Kidney glomerular epithelial cell (primary cell): ENCODE measurements at regions not wholly inside any gene's neighbourhood (a gene's known extent, or its start where the extent isn't known, plus 50 kb on each side); places are given as distances from the start of the nearest gene placed in this dataset.

Experiments
- DNase-seq: peaks from one replicate; lab custom pipeline; 2025; lab: John Stamatoyannopoulos, UW

DNA sequence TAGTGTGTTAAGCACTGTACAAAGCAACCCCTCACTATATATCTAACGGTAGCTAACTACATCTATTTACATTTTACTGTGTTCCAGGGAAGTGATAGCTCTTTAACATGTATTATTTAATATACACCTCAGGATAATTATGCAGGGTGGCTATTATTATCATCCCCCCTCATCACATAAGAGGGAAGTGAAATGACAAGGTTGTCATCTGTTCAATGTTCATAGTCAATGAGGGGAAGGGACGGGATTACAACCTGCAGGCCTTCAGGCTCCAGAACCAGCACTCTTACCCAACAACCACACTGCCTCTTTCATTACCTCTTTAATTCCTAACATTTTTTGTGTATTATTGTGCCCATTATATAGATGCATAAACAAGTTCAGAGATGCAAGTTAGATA, 238.7 kb upstream of the ANO3 start:
- no peak for DNase-seq

DNA sequence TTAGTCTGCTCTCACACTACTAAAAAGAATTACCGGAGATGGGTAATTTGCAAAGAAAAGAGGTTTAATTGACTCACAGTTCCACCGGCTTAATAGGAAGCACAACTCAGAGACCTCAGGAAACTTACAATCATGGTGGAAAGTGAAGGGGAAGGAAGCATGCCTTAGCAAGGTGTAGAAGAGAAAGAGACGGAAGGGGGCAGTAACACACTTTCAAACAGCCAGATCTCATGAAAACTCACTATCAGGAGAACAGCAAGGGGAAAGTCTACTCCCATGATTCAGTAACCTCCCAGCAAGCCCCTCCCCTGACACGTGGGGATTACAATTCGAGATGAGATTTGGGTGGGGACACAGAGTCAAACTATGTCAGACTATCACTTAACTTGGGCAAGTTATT, 236.6 kb upstream of the ANO3 start:
- no peak for DNase-seq

DNA sequence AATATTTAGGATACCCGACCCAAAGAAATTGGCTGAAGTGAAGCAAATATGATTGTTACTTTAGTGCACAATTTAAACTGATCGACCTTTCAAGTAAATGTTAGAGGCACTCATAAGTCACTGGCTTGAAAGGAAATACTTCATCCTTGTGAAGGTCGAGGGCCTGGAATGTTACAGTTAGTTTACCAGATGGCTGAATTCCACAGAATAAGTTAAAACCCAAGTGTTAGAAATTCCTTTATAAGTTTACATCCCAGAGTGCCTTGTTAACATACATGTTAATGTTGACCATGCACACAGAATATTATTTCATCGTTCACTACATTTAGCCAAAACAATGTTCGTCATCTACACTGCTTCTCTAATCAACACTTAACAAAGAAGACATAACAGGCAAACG, 235.5 kb upstream of the ANO3 start:
- DNase-seq = no peak

DNA sequence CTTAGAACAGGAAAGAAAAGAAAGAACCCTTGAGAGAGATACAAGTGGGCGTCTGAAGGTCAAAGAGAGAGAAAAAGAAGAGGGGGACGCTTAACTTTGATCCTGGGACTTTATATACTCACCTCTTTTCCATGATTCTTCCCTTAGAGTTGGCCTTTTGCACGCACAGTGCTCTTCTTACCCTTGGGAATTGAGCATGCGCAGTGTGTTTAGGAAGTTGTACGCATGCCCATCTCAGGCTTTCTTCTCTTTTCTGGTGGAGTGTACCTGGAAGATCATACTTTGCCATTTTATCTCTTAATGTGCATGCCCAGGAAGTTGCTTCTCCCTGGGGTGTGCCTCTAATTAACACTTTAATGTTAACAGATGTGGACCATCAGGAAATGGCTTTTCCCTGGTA, 229.6 kb upstream of the ANO3 start:
- no peak for DNase-seq

DNA sequence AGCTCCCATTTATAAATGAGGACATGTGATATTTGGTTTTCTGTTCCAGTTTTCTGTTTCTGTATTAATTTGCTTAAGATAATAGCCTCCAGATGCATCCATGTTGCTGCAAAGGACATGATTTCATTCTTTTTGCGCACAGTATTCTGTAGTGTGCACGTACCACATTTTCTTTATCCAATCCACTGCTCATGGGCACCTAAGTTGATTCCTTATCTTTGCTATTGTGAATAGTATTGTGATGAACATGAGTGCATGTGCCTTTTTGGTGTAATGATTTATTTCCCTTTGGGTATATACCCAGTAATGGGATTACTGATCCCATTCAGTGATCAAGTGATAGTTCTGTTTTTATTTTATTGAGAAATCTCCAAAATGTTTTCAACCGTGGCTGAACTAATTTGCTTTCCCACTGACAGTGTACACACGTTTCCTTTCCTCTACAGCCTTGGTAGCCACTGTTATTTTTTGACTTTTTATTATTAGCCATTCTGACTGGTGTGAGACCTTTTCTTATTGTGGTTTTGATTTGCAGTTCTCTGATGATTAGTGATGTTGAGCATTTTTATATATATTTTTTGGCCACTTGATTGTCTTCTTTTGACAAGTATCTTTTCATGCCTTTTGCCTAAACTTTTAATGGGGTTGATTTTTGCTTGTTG, 226.0 kb upstream of the ANO3 start:
- DNase-seq = no peak

DNA sequence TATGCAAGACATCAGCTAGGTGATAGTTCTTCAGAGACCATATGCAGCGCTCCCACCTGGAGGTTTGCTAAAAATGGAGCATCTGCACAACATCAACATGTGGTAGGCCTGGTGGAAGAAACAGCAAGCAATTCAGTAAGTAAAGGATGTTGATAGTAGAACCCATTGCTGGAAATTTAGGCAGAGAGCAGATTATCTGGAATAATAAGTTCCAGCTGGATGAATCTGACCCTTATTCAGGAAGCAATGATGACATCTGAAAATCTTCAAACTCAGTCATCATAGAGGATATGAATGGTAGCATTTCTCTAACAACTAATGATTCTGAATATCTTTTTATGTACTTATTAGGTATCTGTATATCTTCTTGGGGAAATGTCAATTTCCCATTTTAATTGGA, 225.2 kb upstream of the ANO3 start:
- no peak for DNase-seq

DNA sequence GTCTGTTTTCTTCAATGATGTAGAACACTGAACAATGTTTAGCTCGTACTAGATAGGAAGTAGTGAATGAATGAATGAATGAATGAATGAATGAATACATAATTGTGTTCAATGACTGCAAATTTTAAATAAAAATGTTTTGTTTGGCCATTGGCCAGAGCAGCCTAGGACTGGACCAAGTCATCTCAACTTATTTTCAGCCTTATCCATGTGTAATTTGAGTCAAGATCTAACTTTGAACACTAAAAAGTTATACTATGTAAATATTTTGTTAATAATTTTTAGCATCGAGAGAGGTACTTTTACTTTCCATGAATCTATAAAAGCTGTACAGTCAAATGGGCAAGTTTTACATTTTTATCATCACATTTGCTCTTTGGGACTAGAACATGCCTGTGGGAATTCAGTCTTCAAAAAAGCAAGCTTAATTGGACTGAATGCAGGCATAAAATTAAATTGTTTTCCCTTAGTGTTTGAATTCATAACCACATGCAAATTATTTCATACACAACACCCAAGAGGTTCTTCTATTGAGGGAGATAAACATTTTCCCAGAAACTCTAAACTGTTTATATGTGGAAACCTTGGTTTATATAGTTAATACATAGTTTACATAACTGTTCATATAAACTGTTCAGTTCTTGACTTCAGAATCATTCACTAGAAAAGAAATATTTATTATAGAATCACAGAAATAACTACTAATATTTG, 222.1 kb upstream of the ANO3 start:
- no peak for DNase-seq

DNA sequence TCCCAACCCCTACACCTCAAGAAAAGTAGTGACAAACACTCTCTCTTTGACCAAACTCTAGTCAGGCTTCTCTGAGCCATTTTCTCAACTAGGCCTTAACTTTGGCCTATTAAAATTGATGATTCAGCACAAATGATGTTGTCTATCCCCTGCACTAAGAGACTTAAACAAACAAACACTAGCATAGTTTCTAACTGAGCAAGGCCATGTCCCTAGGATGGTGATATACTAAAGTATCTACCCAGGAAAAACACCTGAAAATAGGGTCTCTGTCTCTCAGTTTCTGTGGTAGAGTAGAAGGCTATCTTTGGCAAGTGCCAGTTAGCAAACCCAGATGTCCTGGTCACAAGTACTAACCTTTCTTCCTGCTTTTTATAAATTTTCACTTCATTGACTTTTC, 219.7 kb upstream of the ANO3 start:
- DNase-seq = no peak

DNA sequence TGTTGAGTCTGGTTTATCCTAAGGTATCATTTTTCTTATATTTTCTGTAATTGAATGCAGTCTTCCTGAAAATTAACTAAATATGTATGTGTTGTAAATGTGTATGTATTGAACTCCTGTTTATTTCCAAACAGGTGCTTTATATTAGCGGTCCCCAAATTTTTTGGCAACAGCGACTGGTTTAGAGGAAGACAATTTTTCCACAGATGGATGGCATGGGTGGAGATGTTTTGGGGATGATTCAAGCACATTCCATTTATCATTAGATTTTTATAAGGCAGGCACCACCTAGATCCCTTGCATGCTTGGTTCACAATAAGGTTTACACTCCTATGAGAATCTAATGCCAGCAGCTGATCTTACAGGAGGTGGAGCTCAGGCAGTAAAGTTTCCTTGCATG, 210.5 kb upstream of the ANO3 start:
- no peak for DNase-seq

DNA sequence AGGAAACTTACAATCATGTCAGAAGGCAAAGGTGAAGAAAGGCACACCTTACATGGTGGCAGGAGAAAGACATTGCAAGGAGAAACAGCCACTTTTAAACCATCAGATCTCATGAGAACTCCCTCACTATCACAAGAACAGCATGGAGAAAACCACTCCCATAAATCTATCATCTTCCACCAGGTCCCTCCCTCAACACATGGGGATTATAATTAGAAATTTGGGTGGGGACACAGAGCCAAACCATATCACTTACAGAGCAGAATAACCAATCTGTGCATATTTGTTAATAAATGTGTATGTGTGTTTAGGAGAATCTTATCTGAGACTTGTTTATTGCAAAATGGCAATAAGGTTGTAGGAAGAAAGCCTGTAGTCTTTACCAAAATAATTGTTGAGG, 205.2 kb upstream of the ANO3 start:
- no peak for DNase-seq

DNA sequence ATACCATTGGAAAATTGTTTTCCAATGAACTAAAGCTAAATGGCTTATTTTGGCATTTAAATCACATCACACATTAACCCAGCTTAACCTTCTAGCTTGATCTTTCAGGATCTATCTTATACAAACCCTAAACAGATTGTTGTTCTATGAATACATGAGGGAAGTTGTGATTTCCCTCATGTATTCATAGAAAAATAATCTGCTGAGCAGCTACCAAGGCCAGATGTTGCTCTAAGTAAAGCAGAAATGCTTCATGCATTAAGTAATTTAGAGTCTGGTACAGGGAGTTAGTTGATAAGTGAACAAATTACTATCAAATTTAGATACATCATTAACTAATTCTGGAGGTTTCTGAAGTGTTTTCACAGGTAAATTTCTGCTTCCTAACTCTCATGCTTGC, 204.6 kb upstream of the ANO3 start:
- DNase-seq = no peak

DNA sequence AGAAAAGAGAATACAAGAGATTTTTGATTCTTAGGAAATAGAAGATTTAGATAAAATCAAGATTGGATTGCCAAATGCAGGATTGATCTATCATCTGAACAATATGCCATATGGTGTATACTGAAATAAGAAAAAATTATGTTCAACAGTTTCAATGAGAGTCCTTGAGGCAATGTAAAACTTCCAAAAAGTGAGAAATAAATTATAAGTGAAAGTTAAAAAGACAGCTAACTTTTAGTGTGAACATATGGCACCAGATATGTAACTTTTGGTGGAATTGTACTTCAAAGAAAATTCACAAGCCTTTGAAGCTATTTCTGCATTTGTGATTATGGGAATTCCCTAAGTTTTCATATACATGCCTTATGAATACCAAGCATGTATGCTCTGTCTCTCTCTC, 200.5 kb upstream of the ANO3 start:
- no peak for DNase-seq

DNA sequence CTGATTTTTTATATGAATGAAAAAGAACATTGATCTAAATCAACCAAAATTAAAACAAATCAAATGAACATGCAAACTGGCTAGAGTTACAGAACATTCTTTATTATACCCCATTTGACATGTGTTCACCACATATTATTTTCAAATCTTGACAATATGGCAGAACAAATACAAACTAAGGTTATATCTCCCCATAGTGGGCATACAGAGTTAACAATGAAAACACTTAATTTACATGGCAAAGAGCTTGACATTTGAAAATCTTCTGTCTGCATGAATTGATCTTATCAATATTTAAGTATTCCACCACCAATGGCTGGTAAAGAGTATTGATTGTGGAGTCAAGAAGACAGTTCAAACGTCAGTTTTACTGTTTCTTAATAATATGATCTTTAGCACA, 197.9 kb upstream of the ANO3 start:
- no peak for DNase-seq

DNA sequence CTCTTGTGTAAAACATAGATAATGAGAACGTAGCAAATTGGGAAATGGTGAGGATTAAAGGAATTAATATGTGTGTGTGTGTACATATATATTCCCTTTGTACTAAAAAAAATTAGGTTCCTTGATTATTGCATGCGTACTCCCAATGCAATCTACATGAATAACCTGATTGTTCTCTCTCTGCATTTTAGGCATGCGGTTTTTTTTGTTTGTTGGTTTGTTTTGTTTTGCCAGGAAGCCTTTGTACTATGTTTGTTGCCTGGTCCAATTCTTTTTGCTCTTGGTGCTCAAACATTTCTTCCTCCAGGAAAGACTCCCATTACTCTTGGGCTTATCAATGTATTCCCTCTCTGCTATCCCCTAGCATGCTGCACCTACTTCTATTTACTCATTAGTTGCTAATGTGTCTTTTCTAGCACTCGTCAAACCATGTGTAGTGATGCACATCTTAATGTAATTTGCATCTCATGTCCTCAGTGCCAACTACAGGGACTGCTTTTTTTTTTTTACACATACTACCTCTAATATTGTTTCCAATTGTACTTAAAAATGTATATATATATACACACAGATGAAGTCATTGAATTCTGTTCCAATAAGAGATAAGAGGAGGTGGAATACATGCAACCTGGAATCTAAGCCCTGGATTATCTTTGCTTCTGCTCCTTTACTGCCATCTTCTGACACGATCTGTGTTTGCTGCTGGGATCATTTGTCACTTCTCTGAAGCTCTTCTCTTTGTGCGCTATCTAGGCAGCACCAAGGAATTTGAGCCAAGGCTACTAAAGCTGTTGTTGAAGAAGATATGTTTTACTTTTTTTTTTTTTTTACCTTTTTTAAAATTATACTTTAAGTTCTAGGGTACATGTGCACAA, 197.2 kb upstream of the ANO3 start:
- peak; percentile 28 for DNase-seq

DNA sequence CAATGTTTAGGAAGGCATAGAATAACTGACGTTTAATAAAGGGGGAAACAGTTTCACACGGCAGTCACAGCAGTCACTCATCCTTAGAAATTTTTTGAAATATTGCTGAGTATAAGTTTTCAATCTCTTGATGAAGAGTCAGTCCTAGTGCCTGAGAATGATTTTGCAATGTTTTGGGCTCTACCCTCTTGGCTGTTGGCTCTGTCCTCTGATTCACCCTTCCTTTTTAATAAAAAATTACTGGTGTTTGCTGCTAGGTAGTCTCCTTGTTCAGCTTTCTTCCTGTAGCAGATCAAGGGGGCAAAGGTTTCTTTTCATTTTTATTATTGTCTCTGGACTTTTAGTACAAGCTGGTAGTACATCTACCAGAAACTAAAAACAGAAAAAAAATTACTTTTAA, 194.3 kb upstream of the ANO3 start:
- no peak for DNase-seq

DNA sequence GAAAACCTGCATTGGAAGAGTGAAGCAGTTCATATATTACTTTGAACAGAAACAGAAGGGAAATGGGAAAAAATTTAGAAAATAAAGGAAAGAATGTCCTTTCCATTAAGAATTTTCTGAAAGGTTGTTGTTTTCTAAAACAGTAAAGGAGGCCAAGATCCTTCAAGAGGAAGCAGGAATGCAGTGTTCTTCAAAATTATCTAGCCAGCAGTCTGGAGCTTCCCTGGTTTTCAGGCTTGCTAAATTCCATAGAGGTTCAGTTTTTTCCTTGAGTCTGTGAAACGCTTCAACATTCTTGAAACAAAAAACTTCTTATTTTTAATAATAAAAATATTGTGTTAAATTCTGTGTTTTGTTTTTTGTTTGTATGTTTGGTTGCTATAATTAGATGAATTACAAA, 189.0 kb upstream of the ANO3 start:
- no peak for DNase-seq

DNA sequence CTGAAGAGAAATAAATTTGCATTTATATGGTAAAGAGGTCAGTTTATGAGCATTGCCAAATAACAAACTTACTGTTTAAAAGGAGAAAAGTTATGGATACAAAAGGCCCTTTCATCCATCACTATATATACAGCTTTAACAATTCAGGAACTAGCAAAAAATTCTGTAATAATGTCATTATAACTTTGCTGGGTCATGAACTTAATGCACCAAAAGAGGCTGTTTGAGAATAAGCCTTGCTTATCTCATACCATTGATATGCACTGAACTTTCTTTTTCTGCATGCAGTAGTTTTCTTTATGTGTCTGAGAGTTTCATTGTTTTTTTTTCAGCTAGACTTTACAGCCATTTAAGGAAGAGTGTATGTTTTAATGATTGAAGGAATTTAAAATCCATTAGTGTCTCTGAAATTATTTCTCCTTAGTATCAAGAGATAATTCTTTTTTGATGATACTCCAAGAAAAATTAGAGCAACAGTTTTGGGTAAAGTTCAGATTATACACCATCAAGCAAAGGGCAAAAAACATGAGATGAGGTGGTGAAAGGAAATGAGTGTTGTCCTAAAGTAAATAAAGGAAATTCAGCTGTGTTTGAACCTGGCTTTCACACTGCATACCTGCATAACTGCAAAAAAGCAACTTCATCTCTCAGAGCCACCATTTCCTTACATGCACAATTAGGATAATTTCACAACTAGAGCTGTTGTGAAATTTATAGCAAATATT, 188.2 kb upstream of the ANO3 start:
- DNase-seq = no peak

DNA sequence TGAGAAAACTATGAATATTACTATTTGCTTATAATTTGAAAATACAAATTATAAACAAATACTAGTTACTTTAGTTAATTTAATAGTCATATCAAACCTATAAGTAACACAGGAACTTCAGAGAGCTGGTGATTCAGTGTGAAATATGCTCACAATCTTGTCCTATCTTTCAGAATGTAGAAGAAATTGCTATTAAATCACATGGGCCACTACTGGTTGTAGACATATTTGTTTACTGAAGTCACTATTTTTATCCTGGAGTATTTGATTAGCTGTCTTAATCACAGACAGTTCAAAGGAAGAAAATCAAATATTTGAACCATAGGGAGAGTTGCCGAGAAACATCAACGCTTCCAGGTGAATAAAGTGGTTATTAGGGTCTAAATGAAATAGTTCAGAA, 187.6 kb upstream of the ANO3 start:
- no peak for DNase-seq

DNA sequence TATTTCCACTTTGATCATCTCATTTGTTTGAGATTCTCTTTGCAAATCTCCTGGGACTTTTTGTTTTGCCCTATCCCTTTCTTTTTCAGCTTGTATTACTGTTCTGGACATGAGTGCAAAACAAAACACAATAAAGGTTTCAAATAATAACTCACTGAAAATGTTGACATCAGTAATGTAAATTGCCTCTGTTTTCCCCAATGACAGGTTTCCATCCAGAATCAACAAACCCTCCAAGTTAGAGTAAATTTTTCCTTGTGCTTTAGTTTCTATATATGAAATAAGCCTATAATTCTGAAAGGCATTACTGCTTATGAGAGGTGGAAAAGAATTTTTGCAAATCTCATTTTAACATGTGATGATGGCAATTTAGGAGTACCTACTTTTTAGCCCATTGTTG, 187.0 kb upstream of the ANO3 start:
- no peak for DNase-seq

DNA sequence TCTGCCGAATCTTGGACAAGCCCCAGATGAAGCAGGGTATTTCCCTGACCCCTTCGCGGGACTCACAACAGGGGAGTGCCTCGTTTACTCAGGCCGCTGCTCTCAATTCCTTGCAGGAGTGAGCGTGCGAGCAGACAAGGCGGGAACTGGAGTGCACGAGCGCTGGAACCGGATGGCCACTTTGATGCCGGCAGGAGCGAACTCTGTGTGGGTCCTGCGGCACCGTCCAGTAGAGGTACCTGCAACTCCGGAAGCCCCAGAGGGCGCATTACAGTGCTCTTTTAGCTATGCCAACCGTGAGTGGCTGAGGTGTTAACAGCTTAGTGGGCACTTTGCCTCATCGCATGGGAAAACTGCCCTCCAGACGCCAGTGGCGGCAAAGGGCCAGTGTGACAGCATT, 182.3 kb upstream of the ANO3 start:
- DNase-seq = no peak

DNA sequence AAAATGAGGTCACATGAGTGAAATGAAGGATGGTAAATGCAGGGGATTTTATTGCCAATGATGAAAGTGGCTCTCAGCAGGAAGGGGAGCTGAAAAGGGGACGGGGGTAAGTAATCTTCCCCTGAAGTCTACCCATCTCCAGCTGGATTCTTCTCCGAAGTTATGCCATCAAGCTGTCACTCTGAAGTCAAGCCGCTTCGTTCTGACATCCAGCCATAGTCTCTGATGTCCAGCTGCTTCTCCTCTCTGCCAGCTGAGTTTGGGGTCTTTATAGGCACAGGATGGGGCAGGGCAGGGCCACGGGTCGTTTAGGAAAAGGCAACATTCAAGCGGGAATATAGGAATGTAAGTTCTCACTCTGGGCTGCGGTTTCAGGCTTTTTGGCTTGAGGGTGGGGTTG, 181.9 kb upstream of the ANO3 start:
- DNase-seq = no peak

DNA sequence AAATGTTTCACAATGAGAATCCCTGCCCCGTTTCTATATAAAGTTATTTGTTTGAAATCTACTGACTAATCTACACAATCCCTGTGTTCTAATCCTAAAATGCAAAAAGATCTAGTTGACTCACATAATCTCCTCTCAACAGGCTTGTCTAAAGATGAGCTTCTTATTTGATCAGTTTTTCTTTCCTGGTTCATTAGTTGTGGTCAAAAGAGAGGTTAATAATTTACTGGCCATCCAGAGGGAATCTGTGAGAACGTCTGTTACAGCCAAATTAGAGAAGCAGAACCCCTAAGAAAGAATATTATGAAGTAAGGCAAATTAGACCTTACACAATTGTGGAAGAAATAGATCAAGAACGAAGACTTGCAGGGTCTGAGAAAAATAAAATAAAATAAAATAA, 173.7 kb upstream of the ANO3 start:
- DNase-seq = peak; percentile 13

DNA sequence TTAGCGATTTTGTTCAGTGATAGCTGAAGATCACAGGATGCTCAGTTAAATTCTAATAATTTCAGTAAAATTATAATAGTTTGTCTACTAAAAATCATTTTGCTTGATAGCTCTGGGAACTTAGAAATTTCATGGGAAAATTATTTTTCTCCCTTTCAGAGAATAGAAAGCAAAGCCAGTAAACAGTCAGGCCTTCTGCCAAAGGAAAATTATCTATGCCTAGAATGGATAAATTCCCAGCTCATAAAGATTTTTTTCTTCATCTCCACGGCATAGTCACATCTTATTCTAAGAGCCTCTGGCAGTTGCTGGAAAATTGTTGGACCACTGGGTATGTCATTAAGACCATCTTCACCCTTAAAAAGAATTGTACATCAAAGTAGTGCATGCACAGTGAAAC, 169.6 kb upstream of the ANO3 start:
- DNase-seq = no peak
